WTC11 (cell line): ENCODE measurements at regions not wholly inside any gene's neighbourhood (a gene's known extent, or its start where the extent isn't known, plus 50 kb on each side); places are given as distances from the start of the nearest gene placed in this dataset.

Experiments
- ATAC-seq: fragments of 200-7000 bp; cut with Tn5 transposase; 2 replicates; pipeline ENCODE4 v1.10.0; 2021; ENCODE audit warnings: mild to moderate bottlenecking, moderate library complexity
- CTCF ChIA-PET: fragments of 300-600 bp; sonication (Branson Sonifier 250); formaldehyde crosslinking; loops from one replicate; lab custom pipeline; 2021; ENCODE audit warnings: antibody characterized with exemption; lab: Charles Lee
- POLR2A ChIA-PET: fragments of 350-600 bp; sonication (Branson Sonifier 250); formaldehyde crosslinking; loops from one replicate; lab custom pipeline; 2021; ENCODE audit warnings: antibody characterized with exemption; lab: Charles Lee
- DNase-seq: peaks from one replicate; pipeline ENCODE4 v3.0.0; 2021; ENCODE audit warnings: low spot score
- H3K27ac Mint-ChIP-seq: 2 replicates; pipeline ENCODE4 v1.8.0; 2021; ENCODE audit warnings: mixed read lengths
- H3K27me3 Mint-ChIP-seq: 2 replicates; pipeline ENCODE4 v1.8.0; 2021; ENCODE audit warnings: low read depth, mild to moderate bottlenecking, moderate library complexity, mixed read lengths
- H3K36me3 Mint-ChIP-seq: 2 replicates; pipeline ENCODE4 v1.8.0; 2021; ENCODE audit warnings: mixed read lengths
- H3K4me1 Mint-ChIP-seq: 2 replicates; pipeline ENCODE4 v1.8.0; 2022; ENCODE audit warnings: mixed read lengths
- H3K4me3 Mint-ChIP-seq: 2 replicates; pipeline ENCODE4 v1.8.0; 2021; ENCODE audit warnings: mild to moderate bottlenecking, moderate library complexity, mixed read lengths
- H3K9me3 Mint-ChIP-seq: 2 replicates; pipeline ENCODE4 v1.8.0; 2021; ENCODE audit warnings: mixed read lengths
- AR ChIP-seq: fragments of 250-450 bp; sonication (Bioruptor Pico); IDR thresholded peaks from 2 replicates; pipeline ENCODE4 v1.9.0; 2021; ENCODE audit warnings: mild to moderate bottlenecking
- ETV6 ChIP-seq: sonication (generic); formaldehyde crosslinking; IDR thresholded peaks from 2 replicates; pipeline ENCODE4 v1.8.1; 2022; ENCODE audit warnings: mild to moderate bottlenecking, missing genetic modification reagents
- FOXK1 ChIP-seq: sonication (generic); formaldehyde crosslinking; IDR thresholded peaks from 2 replicates; pipeline ENCODE4 v1.8.0; 2022; ENCODE audit warnings: mild to moderate bottlenecking, moderate library complexity, missing genetic modification reagents
- HMGA2 ChIP-seq: fragments of 250-450 bp; sonication (Bioruptor Pico); IDR thresholded peaks from 2 replicates; pipeline ENCODE4 v1.4.0; 2021; ENCODE audit warnings: mild to moderate bottlenecking, moderate library complexity
- JAZF1 ChIP-seq: fragments of 250-450 bp; sonication (Bioruptor Pico); IDR thresholded peaks from 2 replicates; pipeline ENCODE4 v1.9.0; 2021; ENCODE audit warnings: moderate library complexity, mild to moderate bottlenecking, inconsistent platforms
- PRRX2 ChIP-seq: fragments of 250-450 bp; sonication (Bioruptor Pico); IDR thresholded peaks from 2 replicates; pipeline ENCODE4 v1.8.0; 2021; ENCODE audit warnings: mild to moderate bottlenecking
- SMAD3 ChIP-seq: sonication (generic); formaldehyde crosslinking; IDR thresholded peaks from 2 replicates; pipeline ENCODE4 v1.8.0; 2022; ENCODE audit warnings: missing genetic modification reagents, mild to moderate bottlenecking, borderline replicate concordance
- TCF7 ChIP-seq: sonication (generic); formaldehyde crosslinking; IDR thresholded peaks from 2 replicates; pipeline ENCODE4 v1.8.0; 2022; ENCODE audit warnings: mild to moderate bottlenecking, low read depth, missing genetic modification reagents, moderate library complexity
- TEAD1 ChIP-seq: sonication (generic); formaldehyde crosslinking; IDR thresholded peaks from 2 replicates; pipeline ENCODE4 v1.8.0; 2022; ENCODE audit warnings: mild to moderate bottlenecking, missing genetic modification reagents
- ZMAT4 ChIP-seq: fragments of 250-450 bp; sonication (Bioruptor Pico); IDR thresholded peaks from 2 replicates; pipeline ENCODE4 v1.9.0; 2021; ENCODE audit warnings: mild to moderate bottlenecking
- ZNF396 ChIP-seq: fragments of 250-450 bp; sonication (Bioruptor Pico); IDR thresholded peaks from 2 replicates; pipeline ENCODE4 v1.8.0; 2021; ENCODE audit warnings: mild to moderate bottlenecking, moderate library complexity, borderline replicate concordance
- ZNF416 ChIP-seq: fragments of 250-450 bp; sonication (Bioruptor Pico); IDR thresholded peaks from 2 replicates; pipeline ENCODE4 v1.9.0; 2021; ENCODE audit warnings: mild to moderate bottlenecking, inconsistent platforms
- TF ChIP-seq, protein P1 (sequence below): sonication (generic); formaldehyde crosslinking; IDR thresholded peaks from 2 replicates; pipeline ENCODE4 v1.8.0; 2023; ENCODE audit warnings: missing genetic modification reagents, mild to moderate bottlenecking, borderline replicate concordance
- TF ChIP-seq, protein P2 (sequence below): sonication (generic); formaldehyde crosslinking; IDR thresholded peaks from 2 replicates; pipeline ENCODE4 v1.8.1; 2023; ENCODE audit warnings: mild to moderate bottlenecking, moderate library complexity, missing genetic modification reagents
- TF ChIP-seq, protein P3 (sequence below): sonication (generic); formaldehyde crosslinking; IDR thresholded peaks from 2 replicates; pipeline ENCODE4 v1.8.0; 2022; ENCODE audit warnings: mild to moderate bottlenecking, missing genetic modification reagents

DNA sequence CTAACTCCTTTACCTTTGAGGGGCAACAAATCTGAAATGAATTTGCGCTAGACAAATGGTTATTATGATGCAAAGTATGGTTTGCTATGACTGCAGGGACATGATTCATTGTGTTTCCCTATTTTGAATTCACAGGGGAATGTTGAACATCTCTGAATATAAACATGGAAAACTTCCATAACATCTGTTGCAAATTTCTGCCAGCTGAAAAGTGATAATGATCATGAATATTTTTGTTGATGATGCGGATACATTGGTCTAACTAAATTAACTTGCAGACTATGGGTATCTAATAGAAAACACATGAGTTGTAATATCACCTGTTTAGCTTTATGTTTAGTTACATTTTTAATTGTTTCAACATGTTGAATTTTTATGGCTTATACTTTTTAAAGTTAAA is 1325.5 kb downstream of the REEP3 start (continued):
- TF ChIP-seq JAZF1 (no peak), ETV6 (CRISPR knock-in tag) (no peak)
- TF ChIP-seq, protein P1, sequence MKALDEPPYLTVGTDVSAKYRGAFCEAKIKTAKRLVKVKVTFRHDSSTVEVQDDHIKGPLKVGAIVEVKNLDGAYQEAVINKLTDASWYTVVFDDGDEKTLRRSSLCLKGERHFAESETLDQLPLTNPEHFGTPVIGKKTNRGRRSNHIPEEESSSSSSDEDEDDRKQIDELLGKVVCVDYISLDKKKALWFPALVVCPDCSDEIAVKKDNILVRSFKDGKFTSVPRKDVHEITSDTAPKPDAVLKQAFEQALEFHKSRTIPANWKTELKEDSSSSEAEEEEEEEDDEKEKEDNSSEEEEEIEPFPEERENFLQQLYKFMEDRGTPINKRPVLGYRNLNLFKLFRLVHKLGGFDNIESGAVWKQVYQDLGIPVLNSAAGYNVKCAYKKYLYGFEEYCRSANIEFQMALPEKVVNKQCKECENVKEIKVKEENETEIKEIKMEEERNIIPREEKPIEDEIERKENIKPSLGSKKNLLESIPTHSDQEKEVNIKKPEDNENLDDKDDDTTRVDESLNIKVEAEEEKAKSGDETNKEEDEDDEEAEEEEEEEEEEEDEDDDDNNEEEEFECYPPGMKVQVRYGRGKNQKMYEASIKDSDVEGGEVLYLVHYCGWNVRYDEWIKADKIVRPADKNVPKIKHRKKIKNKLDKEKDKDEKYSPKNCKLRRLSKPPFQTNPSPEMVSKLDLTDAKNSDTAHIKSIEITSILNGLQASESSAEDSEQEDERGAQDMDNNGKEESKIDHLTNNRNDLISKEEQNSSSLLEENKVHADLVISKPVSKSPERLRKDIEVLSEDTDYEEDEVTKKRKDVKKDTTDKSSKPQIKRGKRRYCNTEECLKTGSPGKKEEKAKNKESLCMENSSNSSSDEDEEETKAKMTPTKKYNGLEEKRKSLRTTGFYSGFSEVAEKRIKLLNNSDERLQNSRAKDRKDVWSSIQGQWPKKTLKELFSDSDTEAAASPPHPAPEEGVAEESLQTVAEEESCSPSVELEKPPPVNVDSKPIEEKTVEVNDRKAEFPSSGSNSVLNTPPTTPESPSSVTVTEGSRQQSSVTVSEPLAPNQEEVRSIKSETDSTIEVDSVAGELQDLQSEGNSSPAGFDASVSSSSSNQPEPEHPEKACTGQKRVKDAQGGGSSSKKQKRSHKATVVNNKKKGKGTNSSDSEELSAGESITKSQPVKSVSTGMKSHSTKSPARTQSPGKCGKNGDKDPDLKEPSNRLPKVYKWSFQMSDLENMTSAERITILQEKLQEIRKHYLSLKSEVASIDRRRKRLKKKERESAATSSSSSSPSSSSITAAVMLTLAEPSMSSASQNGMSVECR (CRISPR knock-in tag), result no peak
- TF ChIP-seq, all 79 proteins: peak for 0

DNA sequence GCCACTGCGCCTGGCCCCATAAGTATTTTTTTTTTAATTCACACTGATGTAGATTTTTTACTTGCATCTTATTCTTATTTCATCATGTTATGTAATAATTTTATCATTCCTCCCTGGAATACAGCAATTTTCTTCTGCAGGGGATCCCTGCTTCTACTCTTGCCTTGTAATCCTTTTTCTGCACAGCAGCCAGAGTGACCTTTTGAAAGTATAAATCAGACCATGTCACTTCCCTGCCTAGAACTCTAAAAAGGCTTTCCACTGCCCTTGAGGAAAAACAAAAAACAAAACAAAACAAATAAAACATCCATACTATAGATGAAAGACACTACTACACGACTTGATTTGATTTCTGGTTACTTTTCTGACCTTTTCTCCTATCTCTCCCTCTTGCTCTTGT is 1334.7 kb downstream of the REEP3 start:
- H3K4me3 Mint-ChIP-seq, result no peak overlapping the region
- no peaks in the 10 kb centered on the region for H3K4me1 Mint-ChIP-seq
- ChIA-PET CTCF (no interaction called here), POLR2A (no interaction called here)
- no peak for ATAC-seq
- no peak for TF ChIP-seq TCF7 (CRISPR knock-in tag)
- TF ChIP-seq ZMAT4 (CRISPR knock-in tag), result no peak
- no peak for TF ChIP-seq FOXK1 (CRISPR knock-in tag)
- TF ChIP-seq AR (CRISPR knock-in tag), result no peak
- no peak for TF ChIP-seq HMGA2
- TF ChIP-seq TEAD1, result no peak
- no peak for TF ChIP-seq PRRX2
- TF ChIP-seq, protein P2, sequence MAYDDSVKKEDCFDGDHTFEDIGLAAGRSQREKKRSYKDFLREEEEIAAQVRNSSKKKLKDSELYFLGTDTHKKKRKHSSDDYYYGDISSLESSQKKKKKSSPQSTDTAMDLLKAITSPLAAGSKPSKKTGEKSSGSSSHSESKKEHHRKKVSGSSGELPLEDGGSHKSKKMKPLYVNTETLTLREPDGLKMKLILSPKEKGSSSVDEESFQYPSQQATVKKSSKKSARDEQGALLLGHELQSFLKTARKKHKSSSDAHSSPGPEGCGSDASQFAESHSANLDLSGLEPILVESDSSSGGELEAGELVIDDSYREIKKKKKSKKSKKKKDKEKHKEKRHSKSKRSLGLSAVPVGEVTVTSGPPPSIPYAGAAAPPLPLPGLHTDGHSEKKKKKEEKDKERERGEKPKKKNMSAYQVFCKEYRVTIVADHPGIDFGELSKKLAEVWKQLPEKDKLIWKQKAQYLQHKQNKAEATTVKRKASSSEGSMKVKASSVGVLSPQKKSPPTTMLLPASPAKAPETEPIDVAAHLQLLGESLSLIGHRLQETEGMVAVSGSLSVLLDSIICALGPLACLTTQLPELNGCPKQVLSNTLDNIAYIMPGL (CRISPR knock-in tag), result no peak
- TF ChIP-seq SMAD3 (CRISPR knock-in tag), result no peak
- TF ChIP-seq, protein P3, sequence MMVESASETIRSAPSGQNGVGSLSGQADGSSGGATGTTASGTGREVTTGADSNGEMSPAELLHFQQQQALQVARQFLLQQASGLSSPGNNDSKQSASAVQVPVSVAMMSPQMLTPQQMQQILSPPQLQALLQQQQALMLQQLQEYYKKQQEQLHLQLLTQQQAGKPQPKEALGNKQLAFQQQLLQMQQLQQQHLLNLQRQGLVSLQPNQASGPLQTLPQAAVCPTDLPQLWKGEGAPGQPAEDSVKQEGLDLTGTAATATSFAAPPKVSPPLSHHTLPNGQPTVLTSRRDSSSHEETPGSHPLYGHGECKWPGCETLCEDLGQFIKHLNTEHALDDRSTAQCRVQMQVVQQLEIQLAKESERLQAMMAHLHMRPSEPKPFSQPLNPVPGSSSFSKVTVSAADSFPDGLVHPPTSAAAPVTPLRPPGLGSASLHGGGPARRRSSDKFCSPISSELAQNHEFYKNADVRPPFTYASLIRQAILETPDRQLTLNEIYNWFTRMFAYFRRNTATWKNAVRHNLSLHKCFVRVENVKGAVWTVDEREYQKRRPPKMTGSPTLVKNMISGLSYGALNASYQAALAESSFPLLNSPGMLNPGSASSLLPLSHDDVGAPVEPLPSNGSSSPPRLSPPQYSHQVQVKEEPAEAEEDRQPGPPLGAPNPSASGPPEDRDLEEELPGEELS (CRISPR knock-in tag), result no peak
- TF ChIP-seq ZNF396 (CRISPR knock-in tag), result no peak
- no peak for TF ChIP-seq ZNF416 (CRISPR knock-in tag)
- no peaks in the 10 kb centered on the region for H3K9me3 Mint-ChIP-seq
- no peaks in the 10 kb centered on the region for H3K36me3 Mint-ChIP-seq
- no peak for DNase-seq
- no peaks in the 10 kb centered on the region for H3K27me3 Mint-ChIP-seq
- no peak overlapping the region for H3K27ac Mint-ChIP-seq
